Activated naive CD4-positive, alpha-beta T cell treated with Interleukin-2 at 50 U/mL for 16 hours (primary cell): ENCODE measurements at regions not wholly inside any gene's neighbourhood (a gene's known extent, or its start where the extent isn't known, plus 50 kb on each side); places are given as distances from the start of the nearest gene placed in this dataset.
A peak's percentile ranks its signal among the peaks of the same experiment; 100 is the strongest.

Experiments used
- DNase-seq: peaks from one replicate; pipeline ENCODE4 v3.0.0-alpha.2; 2020

GRCh38 chr12:107284692-107285091 is 191.3 kb upstream of the CRY1 start:
- no peak for DNase-seq

- DNase-seq = peak; percentile 51
Measured at GRCh38 chr12:107287436-107288413, 194.4 kb upstream of the CRY1 start.

DNA sequence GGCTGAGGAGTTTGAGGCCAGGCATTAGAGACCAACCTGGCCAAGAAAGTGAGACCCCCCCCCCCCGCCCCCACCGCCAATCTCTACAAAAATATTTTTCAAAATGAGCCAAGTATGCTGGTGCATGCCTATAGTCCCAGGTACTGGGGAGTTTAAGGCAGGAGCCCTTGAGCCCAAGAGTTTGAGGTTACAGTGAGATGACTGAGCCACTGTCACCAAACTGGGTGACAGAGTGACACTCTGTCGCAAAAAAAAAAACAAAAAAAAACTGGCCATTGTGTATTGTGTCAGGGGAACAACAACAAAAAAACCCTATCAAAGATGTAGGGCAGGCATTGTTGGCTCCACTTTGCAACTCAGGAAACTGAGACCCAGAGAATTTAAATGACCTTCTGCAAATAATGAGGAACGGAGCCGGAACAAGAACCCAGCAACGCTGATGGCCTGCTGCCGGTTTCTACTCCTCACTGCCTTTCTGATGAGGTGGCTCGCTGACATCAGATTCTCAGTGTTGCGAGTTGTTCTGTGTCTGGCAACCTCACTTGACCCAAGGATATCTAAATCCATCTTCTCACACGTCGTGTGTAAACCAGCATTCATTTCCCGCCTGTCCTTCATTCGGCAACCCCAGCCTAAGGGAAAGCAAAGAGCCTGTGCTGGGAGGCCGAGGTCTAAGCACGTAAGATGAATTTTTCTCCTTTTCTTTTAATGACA is 195.2 kb upstream of the CRY1 start:
- DNase-seq = no peak

- DNase-seq = no peak
Measured at GRCh38 chr12:107291018-107291417, 197.7 kb upstream of the CRY1 start.

DNA sequence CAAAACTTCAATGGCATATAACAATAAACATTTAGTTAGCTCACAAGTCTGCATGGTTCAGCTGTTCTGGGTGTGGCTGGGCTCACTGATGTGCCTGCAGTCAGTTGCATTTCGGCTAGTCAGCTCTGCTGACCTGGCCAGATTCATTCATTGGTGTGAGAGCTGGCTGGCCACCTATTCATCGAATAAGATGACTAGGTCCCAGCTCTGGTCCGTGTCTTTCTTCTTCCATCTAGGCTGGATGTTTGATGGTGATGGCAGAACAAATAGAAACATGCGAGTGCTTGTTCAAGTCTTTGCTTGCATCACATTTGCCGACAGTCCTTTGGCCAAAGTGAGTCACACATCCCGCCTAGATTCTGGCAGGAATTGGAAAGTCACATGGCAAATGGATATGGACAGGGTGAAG is 203.3 kb upstream of the CRY1 start:
- no peak for DNase-seq

DNA sequence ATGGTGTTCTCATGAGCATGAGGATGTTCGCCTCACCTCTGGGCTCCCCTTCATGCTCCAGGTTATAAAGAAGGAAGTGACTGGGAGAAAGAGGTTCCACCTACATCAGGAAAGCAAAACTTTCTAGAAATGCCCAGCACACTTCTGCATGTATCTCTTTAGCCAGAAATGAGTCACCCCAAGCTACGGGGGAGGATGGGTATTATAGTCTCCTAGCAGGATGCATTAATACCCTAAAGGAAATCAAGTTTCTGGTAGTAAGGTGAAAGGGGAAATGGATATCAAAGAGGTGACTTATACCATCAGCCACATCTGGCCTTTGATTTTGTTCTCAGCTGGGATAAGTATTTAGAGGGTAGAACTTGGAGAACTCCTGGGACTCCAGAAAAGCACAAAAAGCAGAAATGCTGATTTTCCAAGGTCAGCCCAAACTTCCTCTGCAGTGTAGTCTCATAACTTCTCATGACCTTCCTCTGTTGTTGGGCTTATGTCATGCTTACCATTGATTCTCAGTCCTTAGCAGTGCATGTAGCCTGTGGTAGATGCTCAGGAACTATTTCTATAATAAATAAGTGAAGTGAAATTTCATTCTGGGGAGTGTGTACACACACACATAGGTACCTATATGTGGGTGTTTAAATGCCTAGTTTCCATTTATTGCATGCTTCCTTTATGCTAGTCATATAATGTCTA is 209.4 kb upstream of the CRY1 start:
- DNase-seq = no peak

- no peak for DNase-seq
Measured at GRCh38 chr12:107304588-107305532, 211.5 kb upstream of the CRY1 start.

DNA sequence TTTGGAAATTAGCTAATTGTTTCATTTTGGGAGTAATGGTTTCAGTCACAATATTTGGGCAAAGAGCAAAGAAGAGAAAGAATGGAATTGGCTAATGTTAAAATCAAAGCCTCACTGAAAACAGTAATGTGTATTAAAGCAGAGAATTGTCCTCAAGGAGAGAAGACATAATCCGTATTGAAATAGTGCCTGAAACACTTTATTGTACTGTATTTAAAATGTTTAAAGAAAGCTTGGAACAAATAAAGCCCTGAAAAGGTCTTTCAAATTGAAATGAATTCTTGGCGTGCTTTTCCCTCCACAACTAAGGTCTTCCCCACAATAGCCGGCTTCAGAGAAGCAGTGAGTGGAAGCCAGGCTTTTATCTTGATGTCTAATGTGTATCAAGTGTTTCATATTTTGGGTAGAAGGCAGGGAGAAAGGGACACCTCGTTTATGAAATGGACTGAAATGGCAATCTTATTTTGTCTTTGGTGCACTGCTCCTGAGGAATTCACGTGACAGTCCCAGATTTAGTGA is 212.9 kb upstream of the CRY1 start:
- no peak for DNase-seq

DNA sequence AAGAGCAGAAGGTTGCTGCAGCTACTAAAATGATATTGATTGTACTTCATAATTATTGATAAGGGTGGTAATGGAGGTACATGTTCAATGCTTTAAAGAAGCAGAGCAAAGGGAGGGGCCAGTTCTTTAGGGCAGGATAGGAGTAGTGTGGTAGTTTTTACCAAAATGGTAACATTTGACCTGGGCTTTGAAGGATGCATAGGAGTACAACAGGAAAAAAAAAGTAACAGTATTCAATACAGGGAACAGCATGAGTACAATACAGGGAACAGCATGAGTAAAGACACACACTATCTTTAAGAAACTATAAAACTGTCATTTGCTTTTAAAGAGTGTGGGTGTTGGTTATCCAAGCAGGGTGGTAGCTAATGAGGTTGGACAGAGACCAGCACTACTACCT is 215.0 kb upstream of the CRY1 start:
- DNase-seq = no peak

DNA sequence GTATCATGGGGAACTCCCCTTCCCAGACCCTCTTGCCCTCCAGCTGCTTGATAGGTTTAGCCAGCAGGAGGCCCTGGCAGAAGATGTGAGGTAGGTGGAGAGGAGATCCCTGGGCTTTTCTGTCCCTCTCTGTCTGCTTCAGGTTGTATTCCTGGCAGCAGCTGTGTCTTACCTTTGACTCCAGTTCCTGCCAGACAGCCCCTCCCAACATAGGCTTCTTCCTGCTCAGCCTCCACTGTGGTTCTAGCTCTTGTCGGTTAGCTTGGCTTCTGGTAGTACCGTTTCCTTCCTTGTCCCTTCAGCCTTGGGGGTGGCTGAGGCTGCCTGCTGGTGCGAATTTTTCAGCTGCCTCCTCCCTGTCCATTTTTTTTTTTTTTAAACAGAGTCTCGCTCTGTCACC is 215.7 kb upstream of the CRY1 start:
- DNase-seq = no peak

DNA sequence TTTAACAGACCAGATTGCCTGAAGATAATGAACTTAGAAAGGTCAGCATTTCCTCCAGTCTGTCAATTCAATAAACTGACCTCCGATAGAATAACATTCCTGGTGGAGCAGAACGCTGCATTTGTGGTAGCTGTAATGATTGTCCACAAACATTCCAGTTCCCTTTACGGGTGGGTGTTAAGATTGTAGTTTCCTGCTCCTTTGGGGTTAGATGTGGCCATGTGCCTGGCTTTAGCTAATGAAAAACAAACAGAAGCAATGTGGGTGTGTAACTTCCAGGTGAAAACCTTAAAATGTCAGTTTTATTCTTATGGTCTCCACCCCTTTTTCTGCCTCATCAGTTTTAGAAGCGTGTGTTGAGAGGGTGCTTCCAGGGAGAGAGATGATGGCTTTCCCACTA is 217.3 kb upstream of the CRY1 start:
- no peak for DNase-seq

- no peak for DNase-seq
Measured at GRCh38 chr12:107311682-107312081, 218.3 kb upstream of the CRY1 start.

GRCh38 chr12:107317751-107318555 is 224.6 kb upstream of the CRY1 start:
- DNase-seq = peak; percentile 87

DNA sequence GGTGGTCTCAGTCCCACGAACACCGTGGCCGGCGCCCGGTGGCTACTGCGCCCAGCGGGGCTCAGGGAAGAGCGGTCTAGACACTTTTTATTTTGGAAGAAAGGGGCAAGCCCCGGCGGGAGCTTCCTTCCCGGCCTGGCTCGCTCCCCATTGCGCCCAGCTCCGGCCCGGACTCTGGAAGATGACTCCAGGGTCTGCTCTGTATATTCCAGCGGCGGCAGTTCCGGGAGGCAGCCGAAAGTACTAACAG is 225.1 kb upstream of the CRY1 start:
- DNase-seq = no peak

DNA sequence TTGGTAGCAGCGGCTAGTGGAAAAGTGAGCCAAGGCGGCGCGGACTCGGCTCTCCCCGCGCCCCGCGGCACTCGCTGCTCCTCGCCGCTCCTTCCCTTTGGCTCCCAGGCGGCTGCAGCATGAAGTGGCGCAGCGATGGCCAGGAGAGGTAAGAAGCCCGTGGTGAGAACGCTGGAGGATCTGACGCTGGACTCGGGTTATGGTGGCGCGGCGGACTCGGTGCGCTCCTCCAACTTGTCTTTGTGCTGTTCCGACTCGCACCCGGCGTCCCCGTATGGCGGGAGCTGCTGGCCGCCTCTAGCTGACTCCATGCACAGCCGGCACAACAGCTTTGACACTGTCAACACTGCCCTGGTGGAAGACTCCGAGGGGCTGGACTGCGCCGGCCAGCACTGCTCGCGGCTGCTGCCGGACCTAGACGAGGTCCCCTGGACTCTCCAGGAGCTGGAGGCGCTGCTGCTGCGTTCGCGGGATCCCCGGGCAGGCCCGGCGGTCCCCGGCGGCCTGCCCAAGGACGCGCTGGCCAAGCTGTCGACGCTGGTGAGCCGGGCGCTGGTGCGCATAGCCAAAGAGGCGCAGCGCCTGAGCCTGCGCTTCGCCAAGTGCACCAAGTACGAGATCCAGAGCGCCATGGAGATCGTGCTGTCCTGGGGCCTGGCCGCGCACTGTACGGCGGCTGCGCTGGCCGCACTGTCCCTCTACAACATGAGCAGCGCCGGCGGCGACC is 225.6 kb upstream of the CRY1 start:
- DNase-seq = peak; percentile 20

DNA sequence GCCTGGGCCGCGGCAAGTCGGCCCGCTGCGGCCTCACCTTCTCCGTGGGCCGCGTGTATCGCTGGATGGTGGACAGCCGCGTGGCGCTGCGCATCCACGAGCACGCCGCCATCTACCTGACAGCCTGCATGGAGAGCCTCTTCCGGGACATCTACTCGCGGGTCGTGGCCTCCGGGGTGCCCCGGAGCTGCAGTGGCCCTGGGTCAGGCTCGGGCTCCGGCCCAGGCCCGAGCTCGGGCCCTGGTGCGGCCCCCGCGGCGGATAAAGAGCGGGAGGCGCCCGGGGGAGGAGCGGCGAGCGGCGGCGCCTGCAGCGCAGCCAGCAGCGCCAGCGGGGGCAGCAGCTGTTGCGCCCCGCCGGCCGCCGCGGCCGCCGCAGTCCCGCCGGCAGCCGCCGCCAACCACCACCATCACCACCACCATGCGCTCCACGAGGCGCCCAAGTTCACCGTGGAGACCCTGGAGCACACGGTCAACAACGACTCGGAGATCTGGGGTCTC is 226.2 kb upstream of the CRY1 start:
- DNase-seq = peak; percentile 27

- peak; percentile 83 for DNase-seq
Measured at GRCh38 chr12:107320033-107320928, 226.9 kb upstream of the CRY1 start.

DNA sequence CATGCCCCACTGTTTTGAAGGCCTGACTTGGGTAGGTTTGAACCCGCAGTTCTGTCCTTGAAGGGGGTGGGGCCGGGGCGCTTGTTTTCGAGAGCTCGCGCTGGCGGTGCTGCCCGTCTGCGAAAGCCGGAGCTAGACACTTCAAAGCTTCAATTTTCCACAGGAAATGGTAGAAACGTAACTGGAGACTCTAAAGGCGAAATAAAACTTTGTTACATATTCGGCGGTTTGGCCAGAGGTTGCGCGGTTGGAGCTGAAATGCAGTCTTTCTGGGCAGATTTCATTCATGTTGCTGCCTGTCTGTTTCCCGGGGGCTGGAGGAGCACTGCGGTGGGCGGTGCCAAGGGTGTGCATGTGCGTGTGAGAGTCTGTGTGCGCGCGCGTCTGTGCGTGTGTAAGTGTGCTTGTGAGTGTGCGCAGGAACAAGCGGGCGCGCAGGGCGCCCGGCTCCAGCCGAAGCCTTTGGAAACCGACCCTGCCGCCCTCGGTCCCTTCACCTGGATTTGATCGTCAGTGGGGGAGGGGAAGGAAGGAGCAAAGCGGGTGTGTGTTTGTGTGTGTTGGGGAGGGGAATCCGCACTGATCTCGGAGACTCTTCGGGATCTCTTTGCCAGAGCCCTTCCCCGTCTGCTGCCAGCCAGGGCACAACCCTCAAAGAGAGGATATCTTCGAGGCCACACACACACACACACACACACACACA is 227.7 kb upstream of the CRY1 start:
- peak; percentile 72 for DNase-seq

- DNase-seq = peak; percentile 48
Measured at GRCh38 chr12:107322063-107322462, 228.7 kb upstream of the CRY1 start.
